Adipocyte (in vitro differentiated cells): ENCODE measurements at regions not wholly inside any gene's neighbourhood (a gene's known extent, or its start where the extent isn't known, plus 50 kb on each side); places are given as distances from the start of the nearest gene placed in this dataset.

ENCODE experiments used
- DNase-seq: peaks from one replicate; pipeline ENCODE4 v3.0.0-alpha.2; 2015; ENCODE audit warnings: low read depth
- H3K27me3 ChIP-seq: replicated peaks from 2 replicates; pipeline ENCODE4 v1.7.0; 2013; ENCODE audit warnings: mild to moderate bottlenecking, low read length, moderate library complexity; ENCODE audit not compliant: control insufficient read depth, insufficient read depth
- H3K36me3 ChIP-seq: 2 replicates; pipeline ENCODE4 v1.7.0; 2013; ENCODE audit warnings: low read length, mild to moderate bottlenecking, moderate library complexity; ENCODE audit not compliant: control insufficient read depth, insufficient read depth, severe bottlenecking
- H3K4me1 ChIP-seq: 2 replicates; pipeline ENCODE4 v1.7.0; 2013; ENCODE audit warnings: mild to moderate bottlenecking, low read length, moderate library complexity; ENCODE audit not compliant: control insufficient read depth, insufficient read depth
- H3K4me3 ChIP-seq: 2 replicates; pipeline ENCODE4 v1.7.0; 2013; ENCODE audit warnings: mild to moderate bottlenecking, low read length, moderate library complexity
- H3K9ac ChIP-seq: 2 replicates; pipeline ENCODE4 v1.7.0; 2013; ENCODE audit warnings: mild to moderate bottlenecking, low read length, moderate library complexity
- H3K9me3 ChIP-seq: 2 replicates; pipeline ENCODE4 v1.7.0; 2013; ENCODE audit warnings: mild to moderate bottlenecking, low read length, moderate library complexity; ENCODE audit not compliant: control insufficient read depth

- no peak for DNase-seq
- no peak overlapping the region for H3K4me3 ChIP-seq
- H3K4me1 ChIP-seq: no peaks in the 10 kb centered on the region
- no peaks in the 10 kb centered on the region for H3K9me3 ChIP-seq
- no peaks in the 10 kb centered on the region for H3K27me3 ChIP-seq
- H3K36me3 ChIP-seq: no peaks in the 10 kb centered on the region
- H3K9ac ChIP-seq: no peak overlapping the region
These were observed 50.6 kb upstream of the YWHAQ start for GRCh38 chr2:9681427-9681817.

GRCh38 chr2:9685637-9686036 lies 54.8 kb upstream of the YWHAQ start:
- no peak overlapping the region for H3K4me3 ChIP-seq
- H3K36me3 ChIP-seq: no peaks in the 10 kb centered on the region
- DNase-seq: no peak
- H3K4me1 ChIP-seq: peaks cover 6% of the 10 kb centered on the region
- no peaks in the 10 kb centered on the region for H3K27me3 ChIP-seq
- no peaks in the 10 kb centered on the region for H3K9me3 ChIP-seq
- no peak overlapping the region for H3K9ac ChIP-seq

- Histone ChIP-seq H3K36me3 (no peaks in the 10 kb centered on the region), H3K4me1 (peaks cover 10% of the 10 kb centered on the region), H3K9me3 (no peaks in the 10 kb centered on the region), H3K4me3 (no peak overlapping the region), H3K9ac (no peak overlapping the region), H3K27me3 (no peaks in the 10 kb centered on the region)
- no peak for DNase-seq
These were observed 55.3 kb upstream of the YWHAQ start for GRCh38 chr2:9686061-9686460.

GRCh38 chr2:9690252-9690651 lies 59.5 kb upstream of the YWHAQ start:
- Histone ChIP-seq H3K4me3 (peak overlapping the region; percentile 12), H3K36me3 (no peaks in the 10 kb centered on the region), H3K27me3 (no peaks in the 10 kb centered on the region), H3K9me3 (no peaks in the 10 kb centered on the region), H3K4me1 (peaks cover 24% of the 10 kb centered on the region), H3K9ac (peak overlapping the region; percentile 59)
- peak; percentile 78 for DNase-seq

- Histone ChIP-seq H3K9ac (peak overlapping the region; percentile 53), H3K4me1 (peaks cover 24% of the 10 kb centered on the region), H3K9me3 (no peaks in the 10 kb centered on the region), H3K27me3 (no peaks in the 10 kb centered on the region), H3K36me3 (no peaks in the 10 kb centered on the region), H3K4me3 (peak overlapping the region; percentile 12)
- DNase-seq: no peak
These were observed 60.1 kb upstream of the YWHAQ start for GRCh38 chr2:9690716-9691498.

GRCh38 chr2:9692456-9693195 lies 61.8 kb upstream of the YWHAQ start:
- Histone ChIP-seq H3K4me1 (peaks cover 24% of the 10 kb centered on the region), H3K27me3 (no peaks in the 10 kb centered on the region), H3K9ac (peak overlapping the region; percentile 69), H3K9me3 (no peaks in the 10 kb centered on the region), H3K4me3 (peak overlapping the region; percentile 62), H3K36me3 (no peaks in the 10 kb centered on the region)
- no peak for DNase-seq

GRCh38 chr2:9693196-9693491 lies 62.3 kb upstream of the YWHAQ start:
- peaks cover 24% of the 10 kb centered on the region for H3K4me1 ChIP-seq
- no peaks in the 10 kb centered on the region for H3K9me3 ChIP-seq
- H3K9ac ChIP-seq: peak overlapping the region; percentile 69
- H3K4me3 ChIP-seq: peak overlapping the region; percentile 62
- no peaks in the 10 kb centered on the region for H3K27me3 ChIP-seq
- DNase-seq: peak; percentile 61
- no peaks in the 10 kb centered on the region for H3K36me3 ChIP-seq

- H3K9me3 ChIP-seq: no peaks in the 10 kb centered on the region
- no peaks in the 10 kb centered on the region for H3K36me3 ChIP-seq
- no peak overlapping the region for H3K4me3 ChIP-seq
- DNase-seq: no peak
- H3K4me1 ChIP-seq: peaks cover 24% of the 10 kb centered on the region
- H3K27me3 ChIP-seq: no peaks in the 10 kb centered on the region
- no peak overlapping the region for H3K9ac ChIP-seq
These were observed 62.8 kb upstream of the YWHAQ start for GRCh38 chr2:9693646-9694045.

- H3K9me3 ChIP-seq: no peaks in the 10 kb centered on the region
- H3K4me3 ChIP-seq: no peak overlapping the region
- peaks cover 24% of the 10 kb centered on the region for H3K4me1 ChIP-seq
- no peaks in the 10 kb centered on the region for H3K27me3 ChIP-seq
- H3K36me3 ChIP-seq: no peaks in the 10 kb centered on the region
- H3K9ac ChIP-seq: no peak overlapping the region
- no peak for DNase-seq
These were observed 64.0 kb upstream of the YWHAQ start for GRCh38 chr2:9694661-9695234.

GRCh38 chr2:9695941-9696340 lies 65.1 kb upstream of the YWHAQ start:
- H3K9ac ChIP-seq: no peak overlapping the region
- no peaks in the 10 kb centered on the region for H3K27me3 ChIP-seq
- H3K9me3 ChIP-seq: no peaks in the 10 kb centered on the region
- peaks cover 15% of the 10 kb centered on the region for H3K4me1 ChIP-seq
- no peaks in the 10 kb centered on the region for H3K36me3 ChIP-seq
- H3K4me3 ChIP-seq: no peak overlapping the region
- DNase-seq: no peak

- H3K9me3 ChIP-seq: no peaks in the 10 kb centered on the region
- H3K27me3 ChIP-seq: no peaks in the 10 kb centered on the region
- no peak for DNase-seq
- peaks cover 14% of the 10 kb centered on the region for H3K4me1 ChIP-seq
- H3K36me3 ChIP-seq: no peaks in the 10 kb centered on the region
- H3K9ac ChIP-seq: no peak overlapping the region
- H3K4me3 ChIP-seq: no peak overlapping the region
These were observed 65.9 kb upstream of the YWHAQ start for GRCh38 chr2:9696731-9697130.
